HG02759 (cell line): ENCODE measurements at regions not wholly inside any gene's neighbourhood (a gene's known extent, or its start where the extent isn't known, plus 50 kb on each side); places are given as distances from the start of the nearest gene placed in this dataset.
A peak's percentile ranks its signal among the peaks of the same experiment; 100 is the strongest.

Source experiments
- ATAC-seq: cut with Tn5 transposase; IDR thresholded peaks from one replicate; pipeline ENCODE4 v1.9.1; 2021; ENCODE audit warnings: mild to moderate bottlenecking, moderate library complexity; ENCODE audit not compliant: unreplicated experiment

DNA sequence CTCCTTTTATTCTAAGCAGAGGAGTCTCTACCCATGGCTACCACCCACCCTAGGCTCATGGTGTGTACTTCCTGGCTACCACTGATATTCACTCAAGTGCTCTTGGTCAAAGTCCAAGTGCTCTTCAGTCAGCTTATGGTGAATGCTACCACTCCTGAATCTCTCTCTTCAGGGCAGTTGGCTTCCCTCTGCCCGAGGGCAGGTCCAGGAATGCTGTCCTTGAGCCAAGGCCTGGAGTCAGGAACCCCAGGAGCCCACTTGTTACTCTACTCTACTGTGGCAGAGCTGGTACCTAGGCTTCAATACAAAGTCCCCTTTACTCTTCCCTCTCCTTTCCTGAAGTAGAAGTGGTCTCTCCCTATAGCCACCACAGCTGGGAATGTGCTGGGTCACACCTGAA is 226.0 kb downstream of the DIPK2A start:
- no peak for ATAC-seq

- ATAC-seq = no peak
Observed at GRCh38 chr3:144200004-144200403, 228.4 kb downstream of the DIPK2A start.

GRCh38 chr3:144200466-144200865 is 228.8 kb downstream of the DIPK2A start:
- ATAC-seq = no peak

GRCh38 chr3:144221761-144222160 is 250.1 kb downstream of the DIPK2A start:
- ATAC-seq = no peak

- ATAC-seq = no peak
Observed at GRCh38 chr3:144229330-144229729, 257.7 kb downstream of the DIPK2A start.

GRCh38 chr3:144229953-144230352 is 258.3 kb downstream of the DIPK2A start:
- ATAC-seq = no peak

- ATAC-seq = no peak
Observed at GRCh38 chr3:144235489-144235888, 263.9 kb downstream of the DIPK2A start.

GRCh38 chr3:144237351-144237750 is 265.7 kb downstream of the DIPK2A start:
- no peak for ATAC-seq

GRCh38 chr3:144241404-144241803 is 269.8 kb downstream of the DIPK2A start:
- no peak for ATAC-seq

- ATAC-seq = no peak
Observed at GRCh38 chr3:144242747-144243146, 271.1 kb downstream of the DIPK2A start.

- ATAC-seq = peak; percentile 50
Observed at GRCh38 chr3:144244662-144245061, 273.0 kb downstream of the DIPK2A start.

DNA sequence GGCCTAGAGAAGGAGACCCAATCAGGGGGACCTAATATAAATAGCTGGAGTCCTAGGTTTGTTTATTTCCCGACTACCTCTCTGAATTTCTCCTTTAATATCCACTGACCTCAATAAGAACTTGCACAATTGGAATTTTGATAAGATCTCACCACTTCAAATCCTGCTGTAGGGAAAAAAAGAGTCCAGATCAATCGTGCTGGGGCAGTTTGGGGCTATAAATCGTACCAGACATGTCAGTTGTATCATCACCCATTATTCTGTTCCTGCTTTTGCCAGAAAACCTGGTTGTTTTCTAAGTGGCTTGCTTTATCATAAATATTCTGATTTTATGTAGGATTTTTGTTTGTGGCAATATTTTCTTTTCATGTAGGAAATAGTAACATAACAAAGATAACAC is 281.3 kb downstream of the DIPK2A start:
- no peak for ATAC-seq

DNA sequence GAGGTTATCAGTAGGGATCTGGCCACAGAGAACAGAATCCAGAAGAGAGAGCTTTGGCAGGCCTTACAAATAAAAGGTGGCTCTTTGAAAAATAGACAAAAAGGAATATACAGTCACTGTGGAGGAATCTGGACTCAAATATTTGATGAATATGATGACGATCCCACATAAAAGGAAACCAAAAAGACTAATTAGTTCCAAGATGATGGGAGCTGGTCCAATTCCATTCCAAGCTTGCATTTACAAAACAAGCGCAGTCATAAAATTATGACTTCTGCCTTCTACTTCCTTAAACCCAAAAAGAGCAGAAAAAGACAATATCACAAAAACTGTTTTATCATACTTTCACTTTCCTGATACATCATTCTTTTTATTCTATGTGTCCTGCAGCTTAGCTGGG is 285.8 kb downstream of the DIPK2A start:
- no peak for ATAC-seq

DNA sequence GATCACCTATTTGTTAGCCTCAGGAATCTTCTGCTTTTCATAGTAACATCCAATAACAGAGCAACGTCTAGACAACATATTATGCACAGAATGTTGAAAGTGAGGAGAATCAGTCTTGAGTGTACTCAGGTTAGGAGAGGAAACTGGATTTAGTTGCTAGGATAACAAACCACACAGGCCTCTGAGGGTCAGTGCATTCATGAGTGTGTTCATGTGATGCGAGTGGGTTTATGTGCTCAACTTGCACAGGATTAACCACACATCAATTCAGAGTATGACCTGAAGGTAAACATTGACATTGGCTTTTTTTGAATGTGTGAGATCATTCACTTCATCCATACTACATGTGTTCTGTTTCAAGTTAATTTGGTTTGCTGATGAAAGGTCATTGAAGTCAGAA is 287.6 kb downstream of the DIPK2A start:
- ATAC-seq = no peak

- no peak for ATAC-seq
Observed at GRCh38 chr3:144263706-144264105, 292.1 kb downstream of the DIPK2A start.

DNA sequence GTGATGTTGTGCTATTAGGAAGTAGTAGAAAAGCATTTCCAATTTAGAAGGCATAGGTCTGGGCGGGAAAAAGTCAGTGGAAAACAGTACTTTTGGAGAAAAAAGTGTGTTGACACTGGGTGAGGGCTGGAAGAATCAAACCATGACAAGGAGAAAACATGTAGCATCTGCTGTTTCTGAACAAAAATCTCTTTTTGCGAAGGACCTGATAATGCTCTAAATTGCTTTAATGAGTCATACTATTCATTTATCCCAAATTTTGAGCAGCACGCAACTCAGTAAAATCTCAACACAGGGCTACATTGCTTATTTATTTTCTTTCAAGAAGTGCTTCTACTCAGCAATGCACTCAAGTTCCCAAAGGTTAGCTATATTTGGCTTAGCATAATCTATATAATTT is 292.7 kb downstream of the DIPK2A start:
- ATAC-seq = no peak

DNA sequence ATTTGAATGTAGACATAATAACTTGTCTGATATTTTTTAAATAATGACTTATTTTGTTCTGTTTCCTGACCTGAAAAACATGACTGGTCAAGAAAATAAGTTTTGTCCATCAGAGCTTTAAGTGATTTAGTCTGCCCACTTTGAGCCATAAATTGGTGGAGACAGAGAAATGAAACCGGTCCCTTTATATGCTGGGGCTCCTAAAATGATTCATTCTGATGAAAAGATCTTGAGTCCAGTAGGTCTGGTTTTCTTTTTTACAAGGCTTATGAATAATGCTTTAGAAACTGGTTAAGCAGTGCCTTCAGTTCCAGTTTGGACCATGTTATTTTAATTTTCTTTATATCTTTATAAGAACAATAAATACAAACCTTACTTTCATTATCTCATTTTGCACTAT is 293.2 kb downstream of the DIPK2A start:
- no peak for ATAC-seq

- no peak for ATAC-seq
Observed at GRCh38 chr3:144265542-144266100, 294.0 kb downstream of the DIPK2A start.

DNA sequence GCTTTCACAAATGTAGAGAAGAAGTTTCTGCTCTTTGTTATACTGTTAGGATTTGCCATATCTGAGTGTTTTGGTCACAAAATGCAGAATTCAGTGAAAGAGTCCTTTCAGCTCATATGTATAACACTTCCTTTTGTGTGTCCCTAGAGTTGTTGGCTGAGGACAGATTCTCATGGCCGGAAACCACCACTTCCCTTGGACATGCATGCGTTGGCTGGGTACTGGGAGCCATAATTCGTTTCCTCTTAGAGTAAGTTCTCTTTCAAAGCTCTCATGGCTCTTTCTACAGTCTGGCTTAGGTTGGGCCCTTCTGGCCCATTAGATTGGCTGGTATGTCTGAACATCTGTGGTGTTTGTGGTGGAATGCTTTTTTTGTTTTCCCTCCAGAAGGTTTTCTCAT is 298.5 kb downstream of the DIPK2A start:
- no peak for ATAC-seq

- ATAC-seq = no peak
Observed at GRCh38 chr3:144272680-144273079, 301.1 kb downstream of the DIPK2A start.

- no peak for ATAC-seq
Observed at GRCh38 chr3:144273601-144274000, 302.0 kb downstream of the DIPK2A start.

DNA sequence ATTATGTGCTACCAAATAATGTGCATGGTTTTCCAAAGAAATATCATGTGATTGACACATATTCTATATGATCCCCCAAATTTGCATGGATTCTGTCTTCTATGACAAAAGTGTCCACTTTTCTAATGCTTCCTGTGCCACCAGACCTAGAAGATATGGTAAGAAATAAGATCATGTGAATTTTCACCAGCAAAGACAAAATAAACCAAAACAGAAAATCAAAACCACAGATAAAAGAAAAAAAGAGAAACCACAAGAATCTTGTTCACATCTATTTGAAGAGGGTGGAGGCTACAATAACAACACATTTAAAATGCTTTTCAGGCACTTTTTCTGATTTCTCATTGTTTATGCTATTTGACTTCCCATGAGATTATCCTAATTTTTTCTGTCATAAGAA is 303.4 kb downstream of the DIPK2A start:
- ATAC-seq = no peak

DNA sequence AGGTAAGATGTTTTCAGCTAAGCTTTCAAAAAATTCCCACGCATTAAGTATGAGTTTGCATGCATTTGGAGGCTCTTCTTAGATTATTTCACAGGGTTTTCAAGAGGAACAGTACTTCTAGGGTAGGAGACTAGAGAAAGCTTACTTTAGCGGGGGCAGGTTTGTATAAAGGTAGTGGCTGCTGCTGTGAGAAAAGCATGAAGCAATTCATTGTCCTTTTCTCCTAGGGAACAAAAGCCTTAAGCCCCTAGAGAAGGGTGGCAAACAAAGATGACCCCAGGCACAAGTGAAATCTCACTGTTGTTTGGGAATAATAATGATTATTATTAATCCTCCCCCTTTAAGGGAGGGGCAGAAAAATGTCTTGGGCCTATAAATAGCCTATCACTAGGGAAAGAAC is 310.7 kb downstream of the DIPK2A start:
- ATAC-seq = no peak
